ENCODE measurements at regions not wholly inside any gene's neighbourhood (a gene's known extent, or its start where the extent isn't known, plus 50 kb on each side); places are given as distances from the start of the nearest gene placed in this dataset.

- CTCF ChIA-PET, result interaction anchor here (1.2 kb wide), 1 partner anchor 14 kb away, joined by 3 read pairs; no protein-coding TSS in a partner anchor
- Mint-ChIP-seq H3K27ac (no peak overlapping the region), H3K4me3 (no peak overlapping the region), H3K9me3 (no peaks in the 10 kb centered on the region), H3K36me3 (ENCODE audit: low read depth) (no peaks in the 10 kb centered on the region), H3K27me3 (ENCODE audit: low read depth) (peaks cover 3% of the 10 kb centered on the region), H3K4me1 (ENCODE audit: low read depth) (no peaks in the 10 kb centered on the region)
- intact Hi-C loops (cut with micrococcal nuclease), result no loop called here
- DNase-seq, result no peak
Observed at GRCh38 chr6:15845492-15845891, 182.7 kb upstream of the DTNBP1 start.

DNA sequence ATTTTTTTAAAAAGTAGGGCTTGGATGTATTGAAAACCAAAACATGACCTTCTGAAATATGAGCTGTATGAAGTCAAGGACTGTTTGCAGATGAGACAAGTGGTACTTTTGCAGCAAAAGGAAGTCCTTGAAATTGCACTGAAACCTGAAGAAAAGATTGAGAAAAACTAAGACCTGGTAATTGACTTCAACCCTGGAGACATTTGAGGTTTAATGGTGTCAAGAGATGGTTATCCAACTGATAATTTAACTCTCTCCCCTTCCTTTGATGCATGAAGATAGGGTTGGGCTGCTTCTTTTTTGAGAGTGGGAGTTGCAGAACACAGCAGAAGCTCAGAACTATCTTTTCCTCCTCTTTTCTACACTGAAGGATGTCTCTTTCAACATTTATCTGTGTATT, 180.9 kb upstream of the DTNBP1 start:
- no peak overlapping the region for H3K27ac Mint-ChIP-seq
- H3K27me3 Mint-ChIP-seq (ENCODE audit: low read depth), result peaks cover 4% of the 10 kb centered on the region
- CTCF ChIA-PET, result no interaction called here
- H3K9me3 Mint-ChIP-seq, result no peaks in the 10 kb centered on the region
- intact Hi-C loops (cut with micrococcal nuclease), result no loop called here
- H3K36me3 Mint-ChIP-seq (ENCODE audit: low read depth), result no peaks in the 10 kb centered on the region
- H3K4me1 Mint-ChIP-seq (ENCODE audit: low read depth), result no peaks in the 10 kb centered on the region
- no peak for DNase-seq
- H3K4me3 Mint-ChIP-seq, result no peak overlapping the region

- Mint-ChIP-seq H3K36me3 (ENCODE audit: low read depth) (no peaks in the 10 kb centered on the region), H3K4me3 (no peak overlapping the region), H3K4me1 (ENCODE audit: low read depth) (no peaks in the 10 kb centered on the region), H3K27ac (no peak overlapping the region), H3K9me3 (no peaks in the 10 kb centered on the region), H3K27me3 (ENCODE audit: low read depth) (peaks cover 4% of the 10 kb centered on the region)
- CTCF ChIA-PET, result no interaction called here
- intact Hi-C loops (cut with micrococcal nuclease), result no loop called here
- DNase-seq, result no peak
Observed at GRCh38 chr6:15843226-15843625, 180.4 kb upstream of the DTNBP1 start.

DNA sequence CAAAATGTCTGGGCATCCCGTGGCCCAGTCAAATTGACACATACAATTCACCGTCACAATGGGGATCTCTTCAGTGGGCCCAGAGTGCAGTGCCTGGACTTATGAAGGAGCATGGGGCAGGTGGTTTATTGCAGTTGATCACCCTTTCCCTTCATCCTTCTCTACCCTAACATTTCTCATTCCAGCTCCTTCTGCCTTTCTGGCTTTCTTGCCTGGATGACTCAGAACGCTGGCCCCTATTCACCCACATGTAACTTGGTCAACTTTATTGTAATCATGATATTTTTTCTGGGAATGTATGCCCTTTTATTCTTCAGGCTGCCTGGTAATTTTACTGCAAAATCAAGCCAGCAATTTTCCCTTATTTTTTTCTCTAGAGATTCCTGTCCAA, 179.9 kb upstream of the DTNBP1 start:
- no peaks in the 10 kb centered on the region for H3K4me1 Mint-ChIP-seq (ENCODE audit: low read depth)
- H3K9me3 Mint-ChIP-seq, result no peaks in the 10 kb centered on the region
- H3K4me3 Mint-ChIP-seq, result no peak overlapping the region
- CTCF ChIA-PET, result no interaction called here
- no peaks in the 10 kb centered on the region for H3K36me3 Mint-ChIP-seq (ENCODE audit: low read depth)
- intact Hi-C loops (cut with micrococcal nuclease), result no loop called here
- H3K27me3 Mint-ChIP-seq (ENCODE audit: low read depth), result peaks cover 4% of the 10 kb centered on the region
- H3K27ac Mint-ChIP-seq, result no peak overlapping the region
- DNase-seq, result no peak

GRCh38 chr6:15841937-15842726, 179.3 kb upstream of the DTNBP1 start:
- Mint-ChIP-seq H3K36me3 (ENCODE audit: low read depth) (no peaks in the 10 kb centered on the region), H3K4me1 (ENCODE audit: low read depth) (no peaks in the 10 kb centered on the region), H3K27me3 (ENCODE audit: low read depth) (peaks cover 4% of the 10 kb centered on the region), H3K27ac (no peak overlapping the region), H3K9me3 (no peaks in the 10 kb centered on the region), H3K4me3 (no peak overlapping the region)
- no peak for DNase-seq
- CTCF ChIA-PET, result no interaction called here
- intact Hi-C loops (cut with micrococcal nuclease), result no loop called here

DNA sequence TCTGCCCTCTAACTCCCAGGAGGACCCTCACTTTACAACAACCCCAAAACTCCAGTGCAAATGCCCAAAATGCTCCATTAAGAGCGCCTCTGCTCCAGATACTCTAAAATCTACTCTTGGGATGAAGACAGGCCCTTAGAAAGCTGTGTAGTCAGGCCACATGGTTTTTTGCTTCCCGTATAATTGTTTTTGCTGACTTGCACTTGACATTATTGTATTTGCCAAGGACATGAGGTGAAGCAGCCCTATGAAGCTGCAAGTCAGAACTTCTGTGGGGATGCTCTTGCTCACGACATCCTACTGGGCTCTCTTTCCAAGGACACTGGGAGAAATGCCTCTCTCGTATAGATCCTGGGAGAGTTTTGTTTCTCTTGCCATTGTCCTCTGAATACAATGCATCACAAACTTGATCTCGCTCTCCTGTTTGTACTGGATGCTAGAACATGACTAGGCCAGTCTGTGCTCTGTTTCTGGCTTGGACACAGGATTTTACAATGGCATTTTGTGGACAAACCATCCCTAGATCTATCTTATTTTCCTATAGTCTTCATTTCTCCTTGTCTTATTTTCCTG, 177.2 kb upstream of the DTNBP1 start:
- intact Hi-C loops (cut with micrococcal nuclease), result no loop called here
- H3K27me3 Mint-ChIP-seq (ENCODE audit: low read depth), result peaks cover 4% of the 10 kb centered on the region
- no peak overlapping the region for H3K27ac Mint-ChIP-seq
- H3K36me3 Mint-ChIP-seq (ENCODE audit: low read depth), result no peaks in the 10 kb centered on the region
- CTCF ChIA-PET, result no interaction called here
- DNase-seq, result no peak
- no peaks in the 10 kb centered on the region for H3K4me1 Mint-ChIP-seq (ENCODE audit: low read depth)
- no peaks in the 10 kb centered on the region for H3K9me3 Mint-ChIP-seq
- H3K4me3 Mint-ChIP-seq, result no peak overlapping the region

GRCh38 chr6:15837205-15837604, 174.4 kb upstream of the DTNBP1 start:
- no peak overlapping the region for H3K27ac Mint-ChIP-seq
- H3K36me3 Mint-ChIP-seq (ENCODE audit: low read depth), result no peaks in the 10 kb centered on the region
- no peak overlapping the region for H3K4me3 Mint-ChIP-seq
- intact Hi-C loops (cut with micrococcal nuclease), result no loop called here
- no peaks in the 10 kb centered on the region for H3K4me1 Mint-ChIP-seq (ENCODE audit: low read depth)
- CTCF ChIA-PET, result interaction anchor here (0.9 to 2.3 kb wide), 2 partner anchors 12 to 146 kb away, joined by 3 to 7 read pairs; no protein-coding TSS in a partner anchor
- H3K27me3 Mint-ChIP-seq (ENCODE audit: low read depth), result peaks cover 4% of the 10 kb centered on the region
- DNase-seq, result no peak
- H3K9me3 Mint-ChIP-seq, result no peaks in the 10 kb centered on the region

- CTCF ChIA-PET, result interaction anchor here (0.6 kb wide), 1 partner anchor 18 kb away, joined by 3 read pairs; no protein-coding TSS in a partner anchor
- Mint-ChIP-seq H3K27ac (no peak overlapping the region), H3K9me3 (no peaks in the 10 kb centered on the region), H3K27me3 (ENCODE audit: low read depth) (no peaks in the 10 kb centered on the region), H3K36me3 (ENCODE audit: low read depth) (no peaks in the 10 kb centered on the region), H3K4me1 (ENCODE audit: low read depth) (no peaks in the 10 kb centered on the region), H3K4me3 (no peak overlapping the region)
- no peak for DNase-seq
- intact Hi-C loops (cut with micrococcal nuclease), result no loop called here
Observed at GRCh38 chr6:15832841-15833240, 170.0 kb upstream of the DTNBP1 start.

GRCh38 chr6:15829156-15829555, 166.3 kb upstream of the DTNBP1 start:
- CTCF ChIA-PET, result interaction anchor here (0.6 kb wide), 1 partner anchor 17 kb away, joined by 3 read pairs; no protein-coding TSS in a partner anchor
- intact Hi-C loops (cut with micrococcal nuclease), result no loop called here
- H3K27ac Mint-ChIP-seq, result no peak overlapping the region

GRCh38 chr6:15827496-15828255, 164.8 kb upstream of the DTNBP1 start:
- Mint-ChIP-seq H3K4me3 (no peak overlapping the region), H3K27me3 (ENCODE audit: low read depth) (peaks cover 6% of the 10 kb centered on the region), H3K9me3 (no peaks in the 10 kb centered on the region), H3K36me3 (ENCODE audit: low read depth) (no peaks in the 10 kb centered on the region), H3K27ac (no peak overlapping the region), H3K4me1 (ENCODE audit: low read depth) (no peaks in the 10 kb centered on the region)
- intact Hi-C loops (cut with micrococcal nuclease), result no loop called here
- no peak for DNase-seq
- CTCF ChIA-PET, result no interaction called here

More at GRCh38 chr6:15829156-15829555, 166.3 kb upstream of the DTNBP1 start:
- H3K9me3 Mint-ChIP-seq, result no peaks in the 10 kb centered on the region
- H3K36me3 Mint-ChIP-seq (ENCODE audit: low read depth), result no peaks in the 10 kb centered on the region
- H3K4me1 Mint-ChIP-seq (ENCODE audit: low read depth), result no peaks in the 10 kb centered on the region
- H3K4me3 Mint-ChIP-seq, result no peak overlapping the region
- H3K27me3 Mint-ChIP-seq (ENCODE audit: low read depth), result peaks cover 5% of the 10 kb centered on the region
- peak; percentile 11 for DNase-seq

DNA sequence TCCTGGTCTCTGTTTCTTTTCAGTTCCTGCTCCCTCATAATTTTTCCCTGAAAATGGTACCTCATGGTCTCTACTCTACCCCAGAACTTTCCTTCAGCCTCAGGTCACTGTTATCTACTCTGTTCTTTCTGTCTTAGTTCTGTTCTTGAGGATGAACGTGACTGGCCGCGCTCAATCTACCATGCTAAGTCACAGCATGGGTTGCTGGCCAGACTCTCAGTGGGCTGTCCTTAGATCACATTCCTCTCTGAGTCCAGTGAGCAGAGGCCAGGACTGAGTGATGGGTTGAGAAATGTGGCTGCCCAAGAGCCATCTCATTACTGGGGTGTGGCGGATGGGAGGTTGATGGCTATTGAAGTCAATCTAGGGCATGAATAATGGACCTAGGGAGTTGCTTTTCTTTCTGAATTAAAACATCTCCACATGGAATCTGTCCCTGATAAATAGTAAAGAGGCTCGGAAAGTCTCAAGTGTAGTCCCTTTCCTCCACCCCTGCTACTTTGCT, 164.0 kb upstream of the DTNBP1 start:
- Mint-ChIP-seq H3K4me1 (ENCODE audit: low read depth) (no peaks in the 10 kb centered on the region), H3K4me3 (no peak overlapping the region), H3K36me3 (ENCODE audit: low read depth) (no peaks in the 10 kb centered on the region), H3K9me3 (no peaks in the 10 kb centered on the region), H3K27ac (no peak overlapping the region), H3K27me3 (ENCODE audit: low read depth) (peaks cover 8% of the 10 kb centered on the region)
- no peak for DNase-seq
- intact Hi-C loops (cut with micrococcal nuclease), result no loop called here
- CTCF ChIA-PET, result no interaction called here

DNA sequence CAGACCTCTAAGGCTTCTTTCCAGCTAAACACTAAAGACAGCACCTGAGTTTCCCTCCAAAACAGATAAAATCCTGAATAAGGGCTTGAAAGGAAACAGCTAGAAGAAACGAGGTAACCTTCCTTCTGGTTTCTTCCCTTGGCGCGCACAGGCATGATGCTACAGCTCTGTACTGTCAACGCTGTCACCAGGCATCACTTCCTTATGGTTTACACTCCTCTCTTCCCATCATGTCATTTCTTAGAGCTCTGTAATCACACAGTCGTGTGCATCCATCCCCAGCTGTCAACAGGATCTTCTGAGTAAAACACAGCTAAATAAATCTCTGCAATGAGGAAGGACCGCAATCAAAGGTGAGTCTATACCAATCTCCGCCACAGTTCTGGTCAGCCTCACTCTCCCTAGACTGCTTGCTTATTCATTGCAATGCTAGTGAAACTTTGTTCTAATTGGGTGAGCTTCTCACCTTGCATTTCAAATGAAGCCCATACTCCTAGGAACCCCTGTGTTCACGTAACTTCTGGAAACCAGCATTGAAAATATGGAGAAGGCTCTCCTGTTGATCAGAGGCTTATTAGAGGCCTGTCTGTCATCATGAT, 162.6 kb upstream of the DTNBP1 start:
- Mint-ChIP-seq H3K9me3 (no peaks in the 10 kb centered on the region), H3K36me3 (ENCODE audit: low read depth) (no peaks in the 10 kb centered on the region), H3K27ac (no peak overlapping the region), H3K27me3 (ENCODE audit: low read depth) (peaks cover 12% of the 10 kb centered on the region), H3K4me3 (no peak overlapping the region), H3K4me1 (ENCODE audit: low read depth) (no peaks in the 10 kb centered on the region)
- CTCF ChIA-PET, result interaction anchor here (1.3 kb wide), 1 partner anchor 13 kb away, joined by 7 read pairs; no protein-coding TSS in a partner anchor
- intact Hi-C loops (cut with micrococcal nuclease), result no loop called here
- DNase-seq, result no peak

Data from activated naive CD4-positive, alpha-beta T cell treated with anti-CD3 and anti-CD28 coated beads for 36 hours (primary cell).